Kasumi-1 (cell line): ENCODE measurements at regions not wholly inside any gene's neighbourhood (a gene's known extent, or its start where the extent isn't known, plus 50 kb on each side); places are given as distances from the start of the nearest gene placed in this dataset.

Experiments used
- DNase-seq, 2 experiments: peaks; one replicate each; lab custom pipeline; 2025; lab: John Stamatoyannopoulos, UW

DNA sequence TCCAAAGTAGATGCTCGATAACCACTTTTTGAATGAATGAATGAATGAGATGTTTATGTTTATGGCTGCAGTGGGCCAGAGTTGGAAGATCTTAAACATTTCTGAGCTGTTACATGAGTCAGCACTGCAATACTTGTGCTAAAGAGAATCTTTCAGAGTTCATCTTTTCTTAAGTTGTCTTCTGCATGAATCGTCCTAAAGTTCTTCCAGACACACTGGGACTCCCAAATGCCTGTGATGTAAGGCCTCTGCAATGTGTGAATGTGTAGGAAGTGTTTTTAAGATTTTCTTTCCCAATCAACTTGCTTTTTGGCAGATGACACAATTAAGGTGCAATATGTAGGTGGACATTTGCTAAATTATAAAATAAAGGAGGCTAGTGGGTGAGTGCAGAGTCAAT, 50.3 kb upstream of the TRIM9 start:
- no peak for DNase-seq

DNA sequence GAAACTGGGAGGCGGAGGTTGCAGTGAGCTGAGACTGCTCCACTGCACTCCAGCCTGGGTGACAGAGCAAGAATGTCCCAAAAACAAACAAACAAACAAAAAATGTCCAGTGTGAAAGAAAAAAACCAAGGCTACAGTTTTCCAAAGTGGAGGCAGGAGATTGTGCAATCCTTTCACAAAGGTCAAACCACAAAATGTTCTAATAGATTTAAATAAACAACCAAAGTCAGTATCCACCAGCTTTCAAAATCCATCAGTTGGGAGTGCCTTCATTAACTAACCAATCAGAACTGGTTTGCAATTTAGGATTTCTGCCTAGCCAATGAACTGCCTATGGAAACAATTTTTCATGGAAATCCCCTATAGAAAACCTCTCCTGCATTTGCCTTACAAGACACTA, 52.3 kb upstream of the TRIM9 start:
- no peak for DNase-seq

DNA sequence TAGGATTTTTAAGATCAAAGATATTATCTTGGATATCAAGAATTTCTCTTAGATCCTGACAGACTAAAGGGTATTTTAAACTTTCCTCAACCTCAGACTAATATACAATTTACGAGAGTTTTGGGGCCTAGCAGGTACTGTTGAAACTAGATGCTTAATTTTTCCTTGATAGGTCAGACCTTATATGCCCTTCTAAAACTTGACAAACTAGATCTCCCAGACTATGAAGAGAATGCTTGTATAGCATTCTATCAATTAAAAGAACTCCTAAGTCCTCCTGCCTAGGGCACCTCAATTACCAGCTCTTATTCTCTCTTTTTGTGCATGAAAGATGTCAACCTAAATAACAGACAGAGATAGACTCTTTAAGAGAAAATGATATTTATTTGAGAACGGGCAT, 60.4 kb upstream of the TRIM9 start:
- no peak for DNase-seq

DNA sequence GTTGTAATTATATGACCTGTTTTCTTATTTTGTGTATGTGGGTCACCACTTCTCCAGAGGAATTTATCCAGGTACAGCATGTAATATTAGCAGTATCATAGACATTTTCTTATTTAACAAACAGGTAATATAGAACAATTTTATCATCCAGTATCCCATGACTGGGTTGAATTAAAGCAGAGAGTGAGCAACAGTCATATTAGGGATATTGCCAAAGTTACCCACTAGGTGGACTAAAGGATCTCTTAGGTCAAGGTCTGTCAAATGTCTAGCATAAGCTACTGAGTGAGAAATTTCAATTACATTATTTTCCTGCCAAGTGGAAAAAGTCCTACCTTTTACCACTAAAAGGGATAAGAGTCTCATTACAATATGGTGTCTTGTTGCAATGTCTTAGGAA, 62.1 kb upstream of the TRIM9 start:
- peak; percentile 11 to 73 for DNase-seq

DNA sequence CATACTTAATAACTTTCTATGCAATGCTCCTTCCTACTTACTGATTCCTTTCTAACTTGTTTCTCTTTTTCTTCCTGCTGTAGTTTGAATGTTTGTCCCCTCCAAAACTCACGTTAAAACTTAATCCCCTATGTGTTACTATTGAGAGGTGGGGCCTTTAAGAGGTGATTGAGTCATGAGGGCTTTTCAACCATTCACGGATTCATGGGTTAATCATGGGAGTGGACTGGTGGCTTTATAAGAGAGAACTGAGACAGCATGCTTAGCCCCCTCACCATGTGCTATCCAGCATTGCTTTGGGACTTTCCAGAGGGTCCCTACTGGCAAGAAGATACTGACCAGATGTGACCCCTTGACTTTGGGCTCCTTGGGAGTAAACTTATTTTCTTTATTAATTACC, 66.0 kb upstream of the TRIM9 start:
- DNase-seq: no peak

DNA sequence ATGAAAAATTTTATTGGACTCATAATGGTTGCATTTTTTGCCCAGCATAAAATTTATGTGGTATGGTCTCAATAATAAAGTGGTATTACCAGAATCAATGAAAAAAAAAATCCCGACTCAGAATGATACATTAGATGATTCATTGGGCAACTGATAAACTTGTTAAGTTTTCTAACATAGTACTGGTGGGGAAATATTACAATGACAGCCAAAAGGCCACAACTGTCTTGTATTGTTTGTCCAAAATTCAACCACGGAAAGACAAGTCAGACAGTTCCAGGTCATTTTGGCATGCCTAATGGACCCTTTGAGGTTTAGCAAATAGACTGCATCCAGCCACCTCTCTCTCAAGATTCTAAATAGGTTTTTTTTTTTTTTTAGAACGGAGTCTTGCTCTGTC, 70.5 kb upstream of the TRIM9 start:
- DNase-seq: no peak

DNA sequence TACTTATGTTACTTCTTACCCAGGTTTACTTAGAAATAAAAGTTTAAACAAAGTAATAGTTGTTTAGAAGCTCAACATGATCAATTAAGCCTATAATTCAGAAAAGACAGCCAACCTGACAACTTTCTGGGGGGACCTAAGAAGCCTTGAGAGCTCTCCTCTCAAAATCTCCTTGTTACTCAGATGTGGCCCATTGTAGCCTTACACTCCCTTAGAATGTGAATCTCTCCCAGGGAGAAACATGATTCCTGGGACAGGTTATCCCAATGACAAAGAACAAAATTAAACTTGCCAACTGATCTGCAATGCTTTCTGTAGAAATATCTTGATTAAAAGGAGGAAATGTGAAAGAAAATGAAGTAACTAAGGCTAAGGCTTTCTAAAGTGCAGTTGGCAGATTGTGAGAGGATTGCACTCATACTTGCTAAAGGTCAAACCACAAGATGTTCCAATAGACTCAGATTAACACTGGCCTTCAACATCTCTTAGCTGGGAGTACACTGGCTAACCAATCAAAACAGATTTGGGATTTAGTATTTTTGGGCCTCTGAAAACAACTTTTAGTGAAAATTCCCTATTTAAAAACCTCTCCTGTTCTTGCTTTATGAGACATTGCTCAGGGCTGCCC, 72.3 kb upstream of the TMX1 start:
- DNase-seq: no peak

DNA sequence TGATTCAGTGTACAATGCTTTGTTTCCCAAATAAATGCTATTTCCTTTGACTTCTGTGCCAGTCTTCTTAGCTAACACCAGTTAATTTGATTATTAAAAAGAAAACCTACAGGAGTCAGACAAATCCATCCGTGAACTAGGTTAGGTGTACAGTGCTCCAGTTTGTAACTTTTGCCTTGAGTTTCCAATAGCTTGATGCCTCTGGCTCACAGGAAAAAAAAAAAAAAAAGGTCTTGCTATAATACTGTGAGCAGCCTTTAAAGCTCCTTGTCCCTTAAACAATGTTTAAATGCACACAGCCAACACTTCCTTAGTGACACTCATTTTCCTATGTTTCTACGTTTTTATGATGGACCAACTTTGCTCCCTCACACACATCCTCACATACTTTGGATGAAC, 71.8 kb upstream of the TMX1 start:
- no peak for DNase-seq

DNA sequence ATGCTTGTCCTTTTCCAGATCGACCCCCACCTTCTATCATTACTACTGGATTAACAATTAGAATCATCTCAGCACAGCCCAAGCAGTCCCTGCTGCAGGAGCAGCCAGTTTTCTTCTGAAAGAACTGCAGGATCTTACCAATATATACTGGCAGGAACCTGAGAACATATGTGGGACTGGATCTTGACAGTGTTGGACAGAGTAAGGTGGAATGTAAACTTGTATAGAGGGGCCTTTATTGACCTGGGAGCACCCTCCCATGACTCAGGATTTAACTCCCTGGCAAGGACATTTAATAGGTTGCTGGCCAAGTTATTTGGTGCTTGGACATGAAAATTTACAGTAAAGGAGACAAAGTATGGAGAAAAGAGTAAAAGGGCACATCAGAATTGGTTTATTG, 66.2 kb upstream of the TMX1 start:
- no peak for DNase-seq

DNA sequence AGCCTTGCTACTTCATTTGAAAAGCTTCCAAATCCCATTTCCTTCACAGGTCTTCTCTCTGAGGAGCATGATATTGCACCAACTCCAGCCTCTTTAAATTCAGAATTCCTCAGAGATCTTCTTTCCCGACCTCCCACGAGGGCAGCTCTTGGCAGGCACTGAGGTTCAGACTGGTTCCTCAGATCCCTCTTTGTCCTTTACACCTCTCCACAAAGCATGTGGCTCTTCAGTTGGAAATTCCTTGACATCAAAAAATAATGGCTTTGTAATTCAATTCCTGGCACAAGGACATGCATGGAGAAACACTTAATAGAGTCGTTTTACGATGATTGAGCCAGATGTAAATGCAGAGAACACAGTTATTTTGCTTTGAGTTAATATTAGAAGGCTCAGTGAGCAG, 63.2 kb upstream of the TMX1 start:
- no peak for DNase-seq

DNA sequence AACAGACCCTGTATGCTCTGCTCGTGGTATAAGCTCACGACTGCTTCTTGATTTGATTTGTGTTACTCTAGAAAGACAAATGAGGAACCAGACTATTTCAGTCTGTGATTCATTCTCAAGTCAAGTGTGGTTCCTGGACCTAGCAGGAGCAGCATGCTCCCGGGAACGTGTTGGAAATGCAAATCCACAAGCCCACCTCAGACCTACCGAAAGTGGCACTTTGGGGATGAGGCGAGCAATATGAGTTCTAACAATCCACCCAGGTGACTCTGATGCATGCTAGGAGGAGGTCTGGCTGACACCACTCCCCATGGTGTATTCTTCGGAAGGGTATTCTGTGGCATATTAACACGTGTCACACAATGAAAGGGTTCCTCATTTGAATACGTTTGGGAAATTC, 59.5 kb upstream of the TMX1 start:
- no peak for DNase-seq

DNA sequence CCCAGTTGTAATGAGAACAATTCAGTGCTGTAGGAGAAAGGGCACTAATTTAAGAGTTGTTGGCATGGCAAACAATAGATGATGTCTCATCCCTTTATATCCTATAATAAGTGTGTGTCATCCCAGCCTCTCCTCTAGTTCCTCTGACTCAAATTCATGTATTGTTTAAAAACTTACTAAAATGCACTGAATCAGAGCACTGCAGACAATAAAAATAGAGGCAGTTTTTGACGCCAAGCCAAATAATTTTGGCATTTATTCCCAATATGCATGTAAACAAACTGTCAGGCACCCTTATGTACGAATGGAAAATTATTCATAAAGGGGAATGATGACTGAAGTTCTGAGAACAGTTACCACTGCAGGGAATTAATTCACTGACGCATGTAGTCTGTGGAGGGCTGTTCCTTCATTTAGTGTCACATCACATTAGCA, 57.9 kb upstream of the TMX1 start:
- DNase-seq: no peak

DNA sequence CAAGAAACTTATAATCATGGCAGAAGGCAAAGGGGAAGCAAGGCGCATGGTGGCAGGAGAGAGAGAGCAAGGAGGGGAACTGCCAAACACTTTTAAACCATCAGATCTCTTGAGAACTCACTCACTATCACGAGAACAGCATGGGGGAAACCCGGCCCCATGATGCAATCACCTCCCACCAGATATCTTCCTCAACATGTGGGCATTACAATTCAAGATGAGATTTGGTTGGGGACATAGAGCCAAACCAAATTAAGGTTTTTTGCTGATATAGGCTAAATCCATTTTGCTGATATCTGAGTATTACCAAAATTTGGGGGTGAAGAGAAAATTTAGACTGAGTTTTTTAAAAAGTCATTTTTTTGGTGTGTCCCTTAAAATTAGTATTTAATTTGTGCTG, 54.9 kb upstream of the TMX1 start:
- DNase-seq: no peak

DNA sequence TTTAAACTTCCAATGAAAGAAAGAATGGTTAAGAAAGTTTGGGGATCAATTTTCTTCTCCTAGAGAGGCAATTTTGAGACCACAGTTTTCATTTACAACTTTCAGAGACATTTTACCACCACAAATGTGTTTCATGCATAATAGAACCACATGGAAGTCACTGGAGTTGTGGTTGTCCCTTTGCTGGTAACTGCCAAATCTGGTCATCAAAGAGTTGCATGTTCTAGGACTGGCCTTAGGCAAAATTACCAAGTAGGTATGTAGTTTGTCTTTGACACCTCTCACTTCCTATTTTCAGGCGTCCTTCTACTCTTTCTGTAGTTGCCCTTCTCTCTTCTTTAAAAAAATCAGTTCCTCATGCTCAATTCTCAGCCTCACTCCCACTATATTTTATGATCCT, 54.3 kb upstream of the TMX1 start:
- no peak for DNase-seq

DNA sequence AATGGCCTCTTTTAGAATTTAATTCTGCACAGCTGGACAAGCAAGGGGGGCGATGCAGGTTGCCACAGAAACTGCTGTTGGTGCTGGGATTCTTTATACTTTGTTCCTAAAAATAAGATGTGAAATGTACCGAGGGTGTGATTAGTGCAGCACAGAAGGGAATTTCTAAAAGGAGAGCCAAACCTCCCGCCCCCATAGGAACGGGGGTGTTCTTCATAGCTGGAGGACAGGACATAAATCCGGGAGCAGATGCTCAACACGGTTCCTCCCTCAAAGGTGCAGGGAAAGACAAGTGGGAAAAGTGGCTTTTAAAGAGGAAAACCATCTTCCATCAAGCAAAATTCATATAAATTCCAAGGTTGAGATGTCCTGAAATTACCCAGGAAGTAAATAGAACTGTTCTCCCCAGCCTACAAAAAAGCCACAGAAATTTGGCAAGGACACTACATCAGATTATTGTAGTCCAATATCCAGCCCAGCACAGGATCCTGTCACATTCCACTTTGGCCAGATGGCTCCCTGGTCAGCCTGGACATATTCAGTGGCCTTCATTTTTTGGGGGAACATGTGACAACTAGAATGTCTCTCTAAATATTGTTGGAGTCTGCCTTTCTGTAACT, 51.4 kb upstream of the TMX1 start:
- DNase-seq: no peak

DNA sequence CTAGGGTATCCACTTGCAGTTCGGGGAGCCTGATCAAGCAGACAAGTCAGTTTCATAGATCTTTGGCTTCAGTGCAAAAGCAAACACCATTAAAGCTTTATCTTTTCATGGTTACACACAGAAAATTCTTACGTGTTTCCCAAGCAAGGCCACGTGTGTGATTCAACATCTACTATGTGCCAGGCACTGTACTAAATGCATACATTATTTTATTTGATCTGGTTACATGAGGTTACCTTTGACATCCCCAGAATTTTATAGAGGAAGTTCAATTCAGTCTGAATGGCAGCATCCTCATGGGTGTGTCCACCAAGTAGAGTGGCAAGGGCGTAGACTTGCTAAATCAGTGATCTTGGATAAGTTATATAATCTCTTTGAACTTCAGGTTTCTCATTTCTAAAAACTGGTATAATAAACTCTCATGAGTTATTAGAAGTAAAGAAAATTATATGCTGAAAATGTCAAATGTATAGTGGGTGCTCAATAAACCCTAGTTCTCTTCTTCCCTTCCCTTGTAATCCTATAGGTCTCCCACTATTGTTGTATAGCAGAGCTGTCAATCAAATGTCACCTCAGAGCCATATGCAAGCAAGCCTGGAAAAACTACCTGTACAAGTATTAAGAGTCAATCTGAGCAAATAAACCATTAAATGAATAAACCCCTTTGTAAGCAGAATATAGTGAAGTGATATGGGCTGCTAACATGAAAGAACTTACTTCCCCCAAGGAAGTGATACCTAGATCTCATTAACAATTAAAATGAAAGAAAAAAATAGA, 50.3 kb upstream of the TMX1 start:
- DNase-seq: no peak
